H1 (cell line): ENCODE measurements at regions not wholly inside any gene's neighbourhood (a gene's known extent, or its start where the extent isn't known, plus 50 kb on each side); places are given as distances from the start of the nearest gene placed in this dataset.

Source experiments
- CTCF ChIA-PET: fragments of 300-600 bp; sonication (Branson Sonifier 250); formaldehyde crosslinking; loops from one replicate; lab custom pipeline; 2021; ENCODE audit not compliant: partially characterized antibody; lab: Charles Lee
- POLR2A ChIA-PET: fragments of 300-600 bp; sonication (Branson Sonifier 250); formaldehyde crosslinking; loops from one replicate; lab custom pipeline; 2021; ENCODE audit warnings: inconsistent platforms; ENCODE audit not compliant: partially characterized antibody; lab: Charles Lee
- DNase-seq, 2 experiments: peaks; one replicate each; pipeline versions ENCODE4 v3.0.0 to v3.0.0-alpha.2; 2010 to 2022; ENCODE audit warnings: low spot score in 2 of 2, low read depth in 1 of 2, mixed read lengths in 1 of 2
- FAIRE-seq: peaks from 2 replicates; lab custom pipeline; 2011; peaks lifted over from hg19 to GRCh38; lab: Jason Lieb, UNC
- H2AFZ ChIP-seq: 2 replicates; pipeline ENCODE4 v1.8.1; 2012; ENCODE audit warnings: low read length, inconsistent platforms
- H2AK5ac ChIP-seq: 2 replicates; pipeline ENCODE4 v1.6.1; 2013; ENCODE audit warnings: low read depth, low read length
- H2BK120ac ChIP-seq: replicated peaks from 2 replicates; pipeline ENCODE3; 2013; ENCODE audit warnings: low read depth, low read length, inconsistent platforms
- H2BK12ac ChIP-seq: 2 replicates; pipeline ENCODE4 v1.6.1; 2013; ENCODE audit warnings: low read depth, low read length
- H2BK15ac ChIP-seq: 2 replicates; pipeline ENCODE4 v1.6.1; 2013; ENCODE audit warnings: low read length
- H2BK20ac ChIP-seq: 2 replicates; pipeline ENCODE4 v1.6.1; 2013; ENCODE audit warnings: low read length
- H2BK5ac ChIP-seq: 2 replicates; pipeline ENCODE4 v1.6.1; 2013; ENCODE audit warnings: low read depth, low read length
- H3K14ac ChIP-seq: 2 replicates; pipeline ENCODE4 v1.6.1; 2013; ENCODE audit warnings: inconsistent platforms; ENCODE audit not compliant: insufficient read length
- H3K18ac ChIP-seq: 2 replicates; pipeline ENCODE4 v1.6.1; 2013; ENCODE audit warnings: low read length; ENCODE audit errors: extremely low read depth
- H3K23ac ChIP-seq: 2 replicates; pipeline ENCODE4 v1.6.1; 2013; ENCODE audit warnings: inconsistent platforms; ENCODE audit not compliant: insufficient read length
- H3K23me2 ChIP-seq: 2 replicates; pipeline ENCODE4 v1.6.1; 2013; ENCODE audit warnings: low read depth, low read length
- H3K27ac ChIP-seq: 2 replicates; pipeline ENCODE4 v1.6.1; 2011; ENCODE audit warnings: low read depth, low read length, inconsistent platforms
- H3K27me3 ChIP-seq, 4 experiments: replicated peaks in 1 of 4; 1 replicate in 1 of 4; 2 replicates in 3 of 4; pipeline versions ENCODE4 v1.6.1 to v1.8.1; 2011 to 2013; ENCODE audit warnings: low read length in 3 of 4, mild to moderate bottlenecking in 3 of 4, inconsistent platforms in 2 of 4, mixed read lengths in 2 of 4, moderate library complexity in 1 of 4; ENCODE audit not compliant: control insufficient read depth in 3 of 4, insufficient read depth in 3 of 4; ENCODE audit errors: extremely low read depth in 1 of 4
- H3K36me3 ChIP-seq, 4 experiments: 2 replicates each; pipeline versions ENCODE4 v1.6.1 to v1.8.1; 2011 to 2013; ENCODE audit warnings: mild to moderate bottlenecking in 4 of 4, low read length in 3 of 4, moderate library complexity in 2 of 4, control low read depth in 1 of 4, inconsistent platforms in 1 of 4; ENCODE audit not compliant: insufficient read depth in 4 of 4, control insufficient read depth in 2 of 4
- H3K4ac ChIP-seq: replicated peaks from 2 replicates; pipeline ENCODE3; 2013; ENCODE audit warnings: low read length, low read depth, mixed read lengths, inconsistent platforms; ENCODE audit not compliant: insufficient read length
- H3K4me1 ChIP-seq, 4 experiments: replicated peaks in 1 of 4; 1 replicate in 1 of 4; 2 replicates in 3 of 4; pipeline versions ENCODE4 v1.6.1 to v1.8.1; 2011 to 2013; ENCODE audit warnings: low read length in 3 of 4, inconsistent platforms in 2 of 4, mixed read lengths in 1 of 4; ENCODE audit not compliant: insufficient read depth in 4 of 4, control insufficient read depth in 3 of 4
- H3K4me2 ChIP-seq, 2 experiments: 2 replicates each; pipeline versions ENCODE4 v1.6.1 to v1.8.1; 2011 to 2013; ENCODE audit warnings: low read depth in 2 of 2, low read length in 2 of 2, control low read depth in 1 of 2, inconsistent platforms in 1 of 2, mild to moderate bottlenecking in 1 of 2; ENCODE audit not compliant: insufficient read depth in 1 of 2
- H3K4me3 ChIP-seq, 4 experiments: fragments of 200-600, 300-600 bp in 1 of 4; sonication (generic), shearing (Covaris generic), sonication (Bioruptor Twin) in 1 of 4; 2 replicates each; pipeline versions ENCODE4 v1.5.1 to v1.8.1; 2011 to 2016; ENCODE audit warnings: low read length in 4 of 4, low read depth in 3 of 4, control low read depth in 2 of 4, inconsistent platforms in 2 of 4, mild to moderate bottlenecking in 2 of 4, mixed read lengths in 1 of 4, moderate library complexity in 1 of 4; ENCODE audit not compliant: insufficient read depth in 2 of 4; ENCODE audit errors: extremely low read depth in 1 of 4
- H3K56ac ChIP-seq: replicated peaks from 2 replicates; pipeline ENCODE3; 2013; ENCODE audit warnings: low read depth, mild to moderate bottlenecking, mixed read lengths, low read length, inconsistent platforms; ENCODE audit not compliant: insufficient read length
- H3K79me1 ChIP-seq: 2 replicates; pipeline ENCODE4 v1.6.1; 2013; ENCODE audit warnings: low read depth, low read length, control low read depth
- H3K79me2 ChIP-seq, 2 experiments: 2 replicates each; pipeline versions ENCODE4 v1.6.1 to v1.8.1; 2012 to 2013; ENCODE audit warnings: low read length in 2 of 2, mild to moderate bottlenecking in 2 of 2, inconsistent platforms in 1 of 2; ENCODE audit not compliant: insufficient read depth in 2 of 2, control insufficient read depth in 1 of 2
- H3K9ac ChIP-seq, 4 experiments: replicated peaks in 1 of 4; 1 replicate in 1 of 4; 2 replicates in 3 of 4; pipeline versions ENCODE4 v1.6.1 to v1.8.1; 2011 to 2013; ENCODE audit warnings: low read depth in 3 of 4, low read length in 3 of 4, control low read depth in 2 of 4, mild to moderate bottlenecking in 2 of 4, moderate library complexity in 2 of 4, inconsistent platforms in 1 of 4; ENCODE audit errors: extremely low read depth in 1 of 4
- H3K9me3 ChIP-seq, 2 experiments: 2 replicates each; pipeline versions ENCODE4 v1.6.1 to v1.8.1; 2012 to 2013; ENCODE audit warnings: mild to moderate bottlenecking in 2 of 2, moderate library complexity in 2 of 2, control low read depth in 1 of 2, inconsistent platforms in 1 of 2, low read depth in 1 of 2, low read length in 1 of 2, mixed read lengths in 1 of 2; ENCODE audit not compliant: insufficient read depth in 2 of 2
- H4K20me1 ChIP-seq, 2 experiments: replicated peaks in 1 of 2; 2 replicates each; pipeline versions ENCODE3 to v1.8.1; 2011 to 2013; ENCODE audit warnings: inconsistent platforms in 2 of 2, low read length in 2 of 2, mild to moderate bottlenecking in 1 of 2; ENCODE audit not compliant: insufficient read depth in 2 of 2, control insufficient read depth in 1 of 2
- H4K5ac ChIP-seq: 2 replicates; pipeline ENCODE4 v1.6.1; 2013; ENCODE audit warnings: low read length, low read depth, mixed read lengths, inconsistent platforms; ENCODE audit not compliant: insufficient read length
- H4K8ac ChIP-seq: 2 replicates; pipeline ENCODE4 v1.8.0; 2013; ENCODE audit warnings: mild to moderate bottlenecking, moderate library complexity, low read length, inconsistent platforms; ENCODE audit not compliant: insufficient read depth; ENCODE audit errors: extremely low read depth
- H4K91ac ChIP-seq: replicated peaks from 2 replicates; pipeline ENCODE3; 2013; ENCODE audit warnings: low read length, mixed read lengths, inconsistent platforms; ENCODE audit not compliant: insufficient read length
- EP300 ChIP-seq, 2 experiments: IDR thresholded peaks; 1 replicate in 1 of 2; 2 replicates in 1 of 2; pipeline ENCODE4 v1.6.1; 2011 to 2012; ENCODE audit warnings: low read depth in 2 of 2, low read length in 2 of 2, mild to moderate bottlenecking in 2 of 2, borderline replicate concordance in 1 of 2, inconsistent platforms in 1 of 2, moderate library complexity in 1 of 2
- KDM4A ChIP-seq: IDR thresholded peaks from one replicate; pipeline ENCODE4 v1.7.1; 2012; ENCODE audit warnings: low read depth, mild to moderate bottlenecking, moderate library complexity, low read length, inconsistent platforms; ENCODE audit not compliant: severe bottlenecking
- KDM5A ChIP-seq: fragments of 200-600 bp; IDR thresholded peaks from 2 replicates; pipeline ENCODE4 v1.7.1; 2012; ENCODE audit warnings: mild to moderate bottlenecking, low read length, inconsistent platforms, mixed read lengths
- POLR2A ChIP-seq, 2 experiments: IDR thresholded peaks; 1 replicate in 1 of 2; 2 replicates in 1 of 2; pipeline ENCODE4 v1.6.1; 2011; ENCODE audit warnings: low read depth in 2 of 2, low read length in 2 of 2, mild to moderate bottlenecking in 2 of 2; ENCODE audit errors: control extremely low read depth in 1 of 2
- SIN3A ChIP-seq, 2 experiments: IDR thresholded peaks in 1 of 2; conservative IDR thresholded peaks in 1 of 2; 2 replicates each; pipeline ENCODE4 v1.6.1; 2011 to 2012; ENCODE audit warnings: low read length in 2 of 2, improper control_type of control experiment in 1 of 2, low read depth in 1 of 2, mild to moderate bottlenecking in 1 of 2
- SIRT6 ChIP-seq: IDR thresholded peaks from one replicate; pipeline ENCODE4 v1.7.1; 2012; ENCODE audit warnings: low read length, inconsistent platforms
- SIX5 ChIP-seq: IDR thresholded peaks from 2 replicates; pipeline ENCODE4 v1.6.1; 2011; ENCODE audit warnings: mild to moderate bottlenecking, low read depth, low read length
- SP1 ChIP-seq: IDR thresholded peaks from 2 replicates; pipeline ENCODE4 v1.6.1; 2011; ENCODE audit warnings: low read depth, low read length
- SP2 ChIP-seq: IDR thresholded peaks from 2 replicates; pipeline ENCODE4 v1.6.1; 2012; ENCODE audit warnings: mild to moderate bottlenecking, low read length, inconsistent platforms
- SP4 ChIP-seq: IDR thresholded peaks from 2 replicates; pipeline ENCODE4 v1.6.1; 2012; ENCODE audit warnings: low read length, inconsistent platforms
- TCF12 ChIP-seq: IDR thresholded peaks from 2 replicates; pipeline ENCODE4 v1.6.1; 2011; ENCODE audit warnings: low read depth, mild to moderate bottlenecking, low read length
- WGBS, 2 experiments: shearing (Covaris generic) in 1 of 2; methylation state at CpG; one replicate each; pipeline versions ENCODE4 v1.1.6 to v1.1.7; 2013 to 2015; ENCODE audit warnings: low lambda C conversion rate in 2 of 2, mixed read lengths in 2 of 2, inconsistent platforms in 1 of 2, low coverage in 1 of 2, missing lambda C conversion rate in 1 of 2; ENCODE audit not compliant: insufficient replicate concordance in 2 of 2, insufficient coverage in 1 of 2, insufficient read length in 1 of 2; ENCODE audit errors: extremely low coverage in 1 of 2, missing lambda C conversion rate in 1 of 2; 5-methylcytosine and 5-hydroxymethylcytosine counted together
- TF ChIP-seq, protein P1 (sequence below): IDR thresholded peaks from 2 replicates; pipeline ENCODE4 v1.6.1; 2011; ENCODE audit warnings: low read depth, mild to moderate bottlenecking, low read length; ENCODE audit not compliant: insufficient read depth

DNA sequence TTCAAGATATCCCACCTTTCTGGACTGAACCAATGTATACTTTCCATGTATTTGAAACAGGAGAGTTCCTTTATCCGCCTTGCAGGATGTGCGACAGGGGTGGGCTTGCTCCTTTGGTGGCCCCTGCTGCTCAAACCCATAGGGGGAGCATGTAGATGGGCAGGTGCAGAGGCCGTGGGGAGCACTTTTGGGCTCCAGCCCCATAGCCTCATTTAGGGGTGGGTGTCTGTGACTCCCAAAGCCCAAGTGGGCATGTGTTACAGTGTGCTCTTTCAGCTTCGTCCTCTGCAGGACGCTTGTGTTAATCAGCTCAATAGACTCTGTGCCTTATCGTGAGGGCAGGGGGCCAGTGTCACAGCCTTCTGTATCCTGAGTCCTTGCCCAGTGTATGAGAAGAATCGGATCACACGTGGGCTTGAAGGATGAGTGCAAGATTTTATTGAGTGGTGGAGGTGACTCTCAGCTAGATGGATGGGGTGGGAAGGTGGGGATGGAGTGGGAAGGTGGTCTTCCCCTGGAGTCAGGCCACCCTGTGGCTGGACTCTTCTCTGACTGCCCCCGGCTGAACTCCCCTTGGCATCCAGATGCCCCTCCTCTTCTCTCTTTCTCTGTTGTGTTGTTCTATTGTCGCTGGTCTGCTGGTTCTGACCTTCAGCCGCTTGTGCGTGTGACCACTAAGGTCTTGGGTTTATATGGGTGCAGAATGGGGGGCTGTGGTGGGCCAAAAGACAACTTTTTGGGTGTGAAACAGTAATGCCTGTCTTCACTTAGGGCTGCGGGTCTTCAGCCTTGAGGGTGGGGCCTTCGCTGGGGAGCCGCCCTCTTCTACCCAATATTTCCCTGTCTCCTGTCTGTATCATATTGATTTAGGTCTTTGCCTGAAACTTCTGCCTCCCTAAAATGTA, 262.2 kb downstream of the GLRX3 start:
- Histone ChIP-seq H3K4ac (no peak overlapping the region), H2BK5ac (no peak overlapping the region), H3K27ac (no peak overlapping the region), H3K56ac (no peak overlapping the region), H3K79me1 (no peaks in the 10 kb centered on the region), H3K14ac (no peak overlapping the region), H3K9ac (no peak overlapping the region), H2AK5ac (peak overlapping the region; percentile 48; the same call in 1 of the 2 replicates), H3K79me2 (no peaks in the 10 kb centered on the region), H4K91ac (no peak overlapping the region), H2AFZ (no peak overlapping the region), H3K4me3 (no peak overlapping the region), H3K36me3 (peaks cover 0 to 6% (median 0%) of the 10 kb centered on the region in 4 experiments; a peak in 1 of 8 replicates), H2BK20ac (0 out of 2 replicates have a peak overlapping the region, but pooled peaks have one; percentile 18), H3K9me3 (peaks cover 15 to 17% of the 10 kb centered on the region in 2 experiments), H4K8ac (no peak overlapping the region), H4K20me1 (no peaks in the 10 kb centered on the region), H3K23me2 (no peaks in the 10 kb centered on the region), H2BK12ac (no peak overlapping the region), H3K27me3 (peaks cover 0 to 1% (median 0%) of the 10 kb centered on the region in 4 experiments; a peak in 2 of 7 replicates), H4K5ac (no peak overlapping the region), H3K4me1 (peaks cover 0 to 14% (median 8%) of the 10 kb centered on the region in 4 experiments; a peak in 5 of 7 replicates), H2BK15ac (no peak overlapping the region), H3K4me2 (no peak overlapping the region), H3K18ac (no peak overlapping the region), H2BK120ac (no peak overlapping the region), H3K23ac (no peak overlapping the region)
- DNase-seq (no peak), FAIRE-seq (no peak)
- WGBS, 2 experiments = 92% methylated on average over 13 of the region's 15 CpGs; no CpG with 5 or more reads in 1 of the 2 experiments
- ChIA-PET POLR2A (no interaction called here), CTCF (interaction anchor here (0.6 to 1.0 kb wide), 2 partner anchors 19 to 74 kb away, joined by 3 read pairs; no protein-coding TSS in a partner anchor)
- no peak for TF ChIP-seq SP1
- TF ChIP-seq KDM4A = no peak
- TF ChIP-seq, protein P1, sequence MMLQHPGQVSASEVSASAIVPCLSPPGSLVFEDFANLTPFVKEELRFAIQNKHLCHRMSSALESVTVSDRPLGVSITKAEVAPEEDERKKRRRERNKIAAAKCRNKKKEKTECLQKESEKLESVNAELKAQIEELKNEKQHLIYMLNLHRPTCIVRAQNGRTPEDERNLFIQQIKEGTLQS = no peak
- no peak for TF ChIP-seq POLR2A (IDR thresholded peaks at IDR 0.05; ENCODE audit: control extremely low read depth in 1 of 2, low read depth in 2 of 2, low read length in 2 of 2)
- TF ChIP-seq EP300 (IDR thresholded peaks at IDR 0.05; ENCODE audit: borderline replicate concordance in 1 of 2, low read depth in 2 of 2, low read length in 2 of 2) = no peak
- no peak for TF ChIP-seq TCF12
- no peak for TF ChIP-seq SIX5
- no peak for TF ChIP-seq SIN3A (conservative IDR thresholded peaks at IDR 0.05 in 1 of 2, IDR thresholded peaks at IDR 0.05 in 1 of 2; ENCODE audit: low read depth in 1 of 2, low read length in 2 of 2)
- TF ChIP-seq SP2 = no peak
- no peak for TF ChIP-seq SP4
- TF ChIP-seq KDM5A = no peak
- no peak for TF ChIP-seq SIRT6
